ENCODE measurements at regions not wholly inside any gene's neighbourhood (a gene's known extent, or its start where the extent isn't known, plus 50 kb on each side); places are given as distances from the start of the nearest gene placed in this dataset.

GRCh38 chr12:125564753-125565152 lies 499.5 kb downstream of the AACS start:
- TF ChIP-seq POU2F2 (IDR thresholded peaks at IDR 0.05; ENCODE audit: borderline replicate concordance, low read depth, low read length), result no peak
- TF ChIP-seq YY1 (IDR thresholded peaks at IDR 0.05; ENCODE audit: low read depth, low read length), result no peak
- no peak for TF ChIP-seq POLR2AphosphoS5 (IDR thresholded peaks at IDR 0.05; ENCODE audit: low read length)
- TF ChIP-seq CTCF (IDR thresholded peaks at IDR 0.05 in 2 of 3, conservative IDR thresholded peaks at IDR 0.05 in 1 of 3; ENCODE audit: control insufficient read depth in 2 of 3, extremely low read depth in 1 of 3, insufficient read depth in 1 of 3, low read depth in 3 of 3, low read length in 3 of 3), result no peak
- TF ChIP-seq ETV6 (conservative IDR thresholded peaks at IDR 0.05 in 1 of 2, IDR thresholded peaks at IDR 0.05 in 1 of 2; ENCODE audit: borderline replicate concordance in 1 of 2, low read depth in 1 of 2), result no peak
- no peak for TF ChIP-seq HCFC1 (IDR thresholded peaks at IDR 0.05; ENCODE audit: low read length)
- TF ChIP-seq CEBPB (IDR thresholded peaks at IDR 0.05; ENCODE audit: borderline replicate concordance in 1 of 2, low read depth in 2 of 2, low read length in 2 of 2), result no peak
- TF ChIP-seq RAD21 (IDR thresholded peaks at IDR 0.05; ENCODE audit: insufficient read depth, low read depth, low read length), result no peak
- TF ChIP-seq BCL3 (IDR thresholded peaks at IDR 0.05; ENCODE audit: borderline replicate concordance, insufficient read depth, low read depth, low read length, poor library complexity, severe bottlenecking), result no peak
- no peak for TF ChIP-seq SIN3A (IDR thresholded peaks at IDR 0.05; ENCODE audit: low read depth, low read length)
